ENCODE measurements at regions not wholly inside any gene's neighbourhood (a gene's known extent, or its start where the extent isn't known, plus 50 kb on each side); places are given as distances from the start of the nearest gene placed in this dataset.

- TF ChIP-seq CTCF (IDR thresholded peaks at IDR 0.05; ENCODE audit: insufficient read depth, low read length, poor library complexity, severe bottlenecking), result no peak
- no peak for TF ChIP-seq EZH2phosphoT487 (conservative IDR thresholded peaks at IDR 0.05; ENCODE audit: low read length)
Observed at GRCh38 chr7:125661677-125662076, 732.1 kb upstream of the POT1 start.
